ENCODE measurements at regions not wholly inside any gene's neighbourhood (a gene's known extent, or its start where the extent isn't known, plus 50 kb on each side); places are given as distances from the start of the nearest gene placed in this dataset.

GRCh38 chr9:11432361-11432760 is 819.6 kb upstream of the PTPRD start:
- H3K36me3 ChIP-seq (ENCODE audit: low read depth) = no peaks in the 10 kb centered on the region
- no peaks in the 10 kb centered on the region for H3K27me3 ChIP-seq (ENCODE audit: insufficient read depth, poor library complexity, severe bottlenecking)
- no peak for ATAC-seq (ENCODE audit: low read depth)
- H3K27ac ChIP-seq (ENCODE audit: poor library complexity, severe bottlenecking) = no peak overlapping the region
- no peaks in the 10 kb centered on the region for H3K4me1 ChIP-seq (ENCODE audit: insufficient read depth, poor library complexity, severe bottlenecking)
- H3K9me3 ChIP-seq (ENCODE audit: severe bottlenecking) = no peaks in the 10 kb centered on the region
- H3K4me3 ChIP-seq (ENCODE audit: severe bottlenecking) = no peak overlapping the region
- no peak for TF ChIP-seq CTCF (IDR thresholded peaks at IDR 0.05; ENCODE audit: poor library complexity, severe bottlenecking)
- no peak for DNase-seq (ENCODE audit: low spot score)

- ATAC-seq (ENCODE audit: low read depth) = no peak
- TF ChIP-seq CTCF (IDR thresholded peaks at IDR 0.05; ENCODE audit: poor library complexity, severe bottlenecking) = no peak
- H3K27ac ChIP-seq (ENCODE audit: poor library complexity, severe bottlenecking) = no peak overlapping the region
- no peaks in the 10 kb centered on the region for H3K36me3 ChIP-seq (ENCODE audit: low read depth)
- H3K4me3 ChIP-seq (ENCODE audit: severe bottlenecking) = no peak overlapping the region
- H3K4me1 ChIP-seq (ENCODE audit: insufficient read depth, poor library complexity, severe bottlenecking) = no peaks in the 10 kb centered on the region
- no peaks in the 10 kb centered on the region for H3K27me3 ChIP-seq (ENCODE audit: insufficient read depth, poor library complexity, severe bottlenecking)
- no peaks in the 10 kb centered on the region for H3K9me3 ChIP-seq (ENCODE audit: severe bottlenecking)
- DNase-seq (ENCODE audit: low spot score) = no peak
Observed at GRCh38 chr9:11443631-11444030, 830.8 kb upstream of the PTPRD start.

- Histone ChIP-seq H3K4me1 (ENCODE audit: insufficient read depth, poor library complexity, severe bottlenecking) (no peaks in the 10 kb centered on the region), H3K9me3 (ENCODE audit: severe bottlenecking) (no peaks in the 10 kb centered on the region), H3K36me3 (ENCODE audit: low read depth) (no peaks in the 10 kb centered on the region), H3K27ac (ENCODE audit: poor library complexity, severe bottlenecking) (no peak overlapping the region), H3K4me3 (ENCODE audit: severe bottlenecking) (no peak overlapping the region), H3K27me3 (ENCODE audit: insufficient read depth, poor library complexity, severe bottlenecking) (no peaks in the 10 kb centered on the region)
- DNase-seq (ENCODE audit: low spot score) (no peak), ATAC-seq (ENCODE audit: low read depth) (no peak)
- TF ChIP-seq CTCF (IDR thresholded peaks at IDR 0.05; ENCODE audit: poor library complexity, severe bottlenecking) = no peak
Observed at GRCh38 chr9:11457825-11458790, 845.3 kb upstream of the PTPRD start.

- no peak for TF ChIP-seq CTCF (IDR thresholded peaks at IDR 0.05; ENCODE audit: poor library complexity, severe bottlenecking)
- Histone ChIP-seq H3K27me3 (ENCODE audit: insufficient read depth, poor library complexity, severe bottlenecking) (peaks cover 3% of the 10 kb centered on the region), H3K9me3 (ENCODE audit: severe bottlenecking) (no peaks in the 10 kb centered on the region), H3K36me3 (ENCODE audit: low read depth) (no peaks in the 10 kb centered on the region), H3K4me3 (ENCODE audit: severe bottlenecking) (no peak overlapping the region), H3K4me1 (ENCODE audit: insufficient read depth, poor library complexity, severe bottlenecking) (no peaks in the 10 kb centered on the region), H3K27ac (ENCODE audit: poor library complexity, severe bottlenecking) (no peak overlapping the region)
- ATAC-seq (ENCODE audit: low read depth) (no peak), DNase-seq (ENCODE audit: low spot score) (no peak)
Observed at GRCh38 chr9:11469745-11470144, 856.9 kb upstream of the PTPRD start.

GRCh38 chr9:11471321-11471720 is 858.5 kb upstream of the PTPRD start:
- Histone ChIP-seq H3K4me1 (ENCODE audit: insufficient read depth, poor library complexity, severe bottlenecking) (no peaks in the 10 kb centered on the region), H3K27ac (ENCODE audit: poor library complexity, severe bottlenecking) (no peak overlapping the region), H3K36me3 (ENCODE audit: low read depth) (no peaks in the 10 kb centered on the region), H3K4me3 (ENCODE audit: severe bottlenecking) (no peak overlapping the region), H3K27me3 (ENCODE audit: insufficient read depth, poor library complexity, severe bottlenecking) (no peaks in the 10 kb centered on the region), H3K9me3 (ENCODE audit: severe bottlenecking) (no peaks in the 10 kb centered on the region)
- no peak for TF ChIP-seq CTCF (IDR thresholded peaks at IDR 0.05; ENCODE audit: poor library complexity, severe bottlenecking)
- DNase-seq (ENCODE audit: low spot score) (no peak), ATAC-seq (ENCODE audit: low read depth) (no peak)

Data from RWPE2 (cell line).